ENCODE measurements at regions not wholly inside any gene's neighbourhood (a gene's known extent, or its start where the extent isn't known, plus 50 kb on each side); places are given as distances from the start of the nearest gene placed in this dataset.

DNA sequence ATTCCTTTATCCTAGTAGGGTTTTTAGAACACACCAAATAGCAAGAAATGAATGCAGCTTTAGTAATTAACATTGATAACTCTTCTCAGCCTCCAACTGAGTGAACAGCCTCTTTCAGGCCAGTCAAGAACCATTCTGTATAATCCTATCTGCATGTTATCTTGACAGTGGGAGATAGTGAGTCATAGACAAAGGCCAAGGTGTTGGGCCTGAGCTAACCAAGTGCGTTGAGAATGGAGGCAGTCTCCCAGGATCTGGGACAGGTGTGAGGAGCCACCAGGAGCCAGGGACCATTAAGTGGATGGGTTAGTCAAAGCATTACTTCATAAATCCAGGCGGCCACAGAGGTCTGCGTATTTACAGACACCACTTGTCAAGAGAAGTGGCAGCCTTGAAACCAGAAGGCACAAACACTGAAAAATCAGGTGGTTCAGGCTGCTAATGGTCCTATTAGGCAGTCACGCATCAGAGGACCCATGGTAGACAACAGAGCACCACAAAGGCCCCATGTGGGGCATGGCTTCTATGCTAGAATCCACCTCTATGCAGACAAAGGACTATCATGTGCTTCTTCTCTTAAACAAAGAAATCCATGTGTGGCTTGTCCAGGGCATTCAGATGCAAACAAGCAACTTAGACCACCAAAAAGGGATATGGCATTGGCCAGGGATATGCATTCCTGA, 409.7 kb upstream of the PIK3R1 start:
- WGBS (ENCODE audit: low lambda C conversion rate), result 44% methylated on average over 4 of the region's 4 CpGs
- POLR2A ChIA-PET, result no interaction called here

DNA sequence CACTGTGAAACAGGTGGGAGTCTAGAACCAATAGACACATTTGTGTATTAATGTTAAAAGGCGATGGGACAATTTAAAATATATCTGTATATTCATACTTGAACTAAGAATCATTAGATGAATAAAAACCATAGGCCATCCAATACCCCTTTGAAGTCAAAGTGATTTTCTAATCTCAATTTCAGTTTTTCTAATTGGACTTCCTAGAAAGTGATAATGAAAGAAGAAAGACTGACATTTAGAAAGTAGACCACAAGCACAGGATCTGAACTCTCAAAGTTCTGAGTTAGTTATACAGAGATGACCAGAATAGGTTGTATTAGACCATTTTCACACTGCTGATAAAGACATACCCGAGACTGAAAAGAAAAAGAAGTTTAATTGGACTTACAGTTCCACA, 412.8 kb upstream of the PIK3R1 start:
- POLR2A ChIA-PET, result no interaction called here
- H3F3A ChIP-seq (replicated peaks; ENCODE audit: insufficient read depth), result no peaks in the 10 kb centered on the region
- H4K20me1 ChIP-seq (ENCODE audit: insufficient read depth), result no peaks in the 10 kb centered on the region
- no peak overlapping the region for H3K4me3 ChIP-seq (ENCODE audit: low read depth in 2 of 2, low read length in 1 of 2)
- CTCF ChIA-PET, result no interaction called here
- DNase-seq, result no peak
- no peak overlapping the region for H3K27ac ChIP-seq (ENCODE audit: low read depth in 2 of 2, low read length in 1 of 2)
- no peak overlapping the region for H3K4me2 ChIP-seq
- H3K4me1 ChIP-seq (ENCODE audit: control insufficient read depth in 1 of 2, insufficient read depth in 2 of 2, low read depth in 1 of 2, low read length in 1 of 2), result peaks cover 0 to 3% of the 10 kb centered on the region in 2 experiments; a peak in 1 of 4 replicates
- 15% methylated on average over 2 of the region's 2 CpGs for WGBS (ENCODE audit: low lambda C conversion rate)
- H3K27me3 ChIP-seq (ENCODE audit: insufficient read depth), result no peaks in the 10 kb centered on the region
- TF ChIP-seq, protein P1, sequence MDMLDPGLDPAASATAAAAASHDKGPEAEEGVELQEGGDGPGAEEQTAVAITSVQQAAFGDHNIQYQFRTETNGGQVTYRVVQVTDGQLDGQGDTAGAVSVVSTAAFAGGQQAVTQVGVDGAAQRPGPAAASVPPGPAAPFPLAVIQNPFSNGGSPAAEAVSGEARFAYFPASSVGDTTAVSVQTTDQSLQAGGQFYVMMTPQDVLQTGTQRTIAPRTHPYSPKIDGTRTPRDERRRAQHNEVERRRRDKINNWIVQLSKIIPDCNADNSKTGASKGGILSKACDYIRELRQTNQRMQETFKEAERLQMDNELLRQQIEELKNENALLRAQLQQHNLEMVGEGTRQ (IDR thresholded peaks at IDR 0.05; ENCODE audit: borderline replicate concordance, low read depth, low read length), result no peak
- TF ChIP-seq EZH2phosphoT487 (IDR thresholded peaks at IDR 0.05; ENCODE audit: borderline replicate concordance, low read depth) (no peak), FOXM1 (IDR thresholded peaks at IDR 0.05; ENCODE audit: low read depth) (no peak), GABPA (IDR thresholded peaks at IDR 0.05; ENCODE audit: low read depth) (no peak), TAF1 (IDR thresholded peaks at IDR 0.05; ENCODE audit: borderline replicate concordance, low read depth, low read length) (no peak), NRF1 (IDR thresholded peaks at IDR 0.05; ENCODE audit: low read depth, low read length) (no peak), RCOR1 (IDR thresholded peaks at IDR 0.05; ENCODE audit: low read length) (no peak), POLR2AphosphoS5 (IDR thresholded peaks at IDR 0.05; ENCODE audit: low read depth, low read length) (no peak), FOSL2 (IDR thresholded peaks at IDR 0.05; ENCODE audit: borderline replicate concordance, low read depth) (no peak), TCF12 (IDR thresholded peaks at IDR 0.05) (no peak), NFIC (IDR thresholded peaks at IDR 0.05; ENCODE audit: borderline replicate concordance) (no peak), ELF1 (IDR thresholded peaks at IDR 0.05) (no peak), JUND (IDR thresholded peaks at IDR 0.05) (no peak), SIN3A (IDR thresholded peaks at IDR 0.05; ENCODE audit: borderline replicate concordance, low read depth, low read length) (no peak), EP300 (IDR thresholded peaks at IDR 0.05; ENCODE audit: borderline replicate concordance in 1 of 2, low read depth in 1 of 2, low read length in 1 of 2) (no peak), RXRA (IDR thresholded peaks at IDR 0.05; ENCODE audit: borderline replicate concordance, low read depth) (no peak), FOXJ3 (CRISPR knock-in tag; IDR thresholded peaks at IDR 0.05) (no peak)
- TF ChIP-seq, protein P2, sequence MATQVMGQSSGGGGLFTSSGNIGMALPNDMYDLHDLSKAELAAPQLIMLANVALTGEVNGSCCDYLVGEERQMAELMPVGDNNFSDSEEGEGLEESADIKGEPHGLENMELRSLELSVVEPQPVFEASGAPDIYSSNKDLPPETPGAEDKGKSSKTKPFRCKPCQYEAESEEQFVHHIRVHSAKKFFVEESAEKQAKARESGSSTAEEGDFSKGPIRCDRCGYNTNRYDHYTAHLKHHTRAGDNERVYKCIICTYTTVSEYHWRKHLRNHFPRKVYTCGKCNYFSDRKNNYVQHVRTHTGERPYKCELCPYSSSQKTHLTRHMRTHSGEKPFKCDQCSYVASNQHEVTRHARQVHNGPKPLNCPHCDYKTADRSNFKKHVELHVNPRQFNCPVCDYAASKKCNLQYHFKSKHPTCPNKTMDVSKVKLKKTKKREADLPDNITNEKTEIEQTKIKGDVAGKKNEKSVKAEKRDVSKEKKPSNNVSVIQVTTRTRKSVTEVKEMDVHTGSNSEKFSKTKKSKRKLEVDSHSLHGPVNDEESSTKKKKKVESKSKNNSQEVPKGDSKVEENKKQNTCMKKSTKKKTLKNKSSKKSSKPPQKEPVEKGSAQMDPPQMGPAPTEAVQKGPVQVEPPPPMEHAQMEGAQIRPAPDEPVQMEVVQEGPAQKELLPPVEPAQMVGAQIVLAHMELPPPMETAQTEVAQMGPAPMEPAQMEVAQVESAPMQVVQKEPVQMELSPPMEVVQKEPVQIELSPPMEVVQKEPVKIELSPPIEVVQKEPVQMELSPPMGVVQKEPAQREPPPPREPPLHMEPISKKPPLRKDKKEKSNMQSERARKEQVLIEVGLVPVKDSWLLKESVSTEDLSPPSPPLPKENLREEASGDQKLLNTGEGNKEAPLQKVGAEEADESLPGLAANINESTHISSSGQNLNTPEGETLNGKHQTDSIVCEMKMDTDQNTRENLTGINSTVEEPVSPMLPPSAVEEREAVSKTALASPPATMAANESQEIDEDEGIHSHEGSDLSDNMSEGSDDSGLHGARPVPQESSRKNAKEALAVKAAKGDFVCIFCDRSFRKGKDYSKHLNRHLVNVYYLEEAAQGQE (IDR thresholded peaks at IDR 0.05; ENCODE audit: low read depth, low read length), result no peak
- TF ChIP-seq, protein P3, sequence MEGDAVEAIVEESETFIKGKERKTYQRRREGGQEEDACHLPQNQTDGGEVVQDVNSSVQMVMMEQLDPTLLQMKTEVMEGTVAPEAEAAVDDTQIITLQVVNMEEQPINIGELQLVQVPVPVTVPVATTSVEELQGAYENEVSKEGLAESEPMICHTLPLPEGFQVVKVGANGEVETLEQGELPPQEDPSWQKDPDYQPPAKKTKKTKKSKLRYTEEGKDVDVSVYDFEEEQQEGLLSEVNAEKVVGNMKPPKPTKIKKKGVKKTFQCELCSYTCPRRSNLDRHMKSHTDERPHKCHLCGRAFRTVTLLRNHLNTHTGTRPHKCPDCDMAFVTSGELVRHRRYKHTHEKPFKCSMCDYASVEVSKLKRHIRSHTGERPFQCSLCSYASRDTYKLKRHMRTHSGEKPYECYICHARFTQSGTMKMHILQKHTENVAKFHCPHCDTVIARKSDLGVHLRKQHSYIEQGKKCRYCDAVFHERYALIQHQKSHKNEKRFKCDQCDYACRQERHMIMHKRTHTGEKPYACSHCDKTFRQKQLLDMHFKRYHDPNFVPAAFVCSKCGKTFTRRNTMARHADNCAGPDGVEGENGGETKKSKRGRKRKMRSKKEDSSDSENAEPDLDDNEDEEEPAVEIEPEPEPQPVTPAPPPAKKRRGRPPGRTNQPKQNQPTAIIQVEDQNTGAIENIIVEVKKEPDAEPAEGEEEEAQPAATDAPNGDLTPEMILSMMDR (IDR thresholded peaks at IDR 0.05), result no peak
- TF ChIP-seq, protein P4, sequence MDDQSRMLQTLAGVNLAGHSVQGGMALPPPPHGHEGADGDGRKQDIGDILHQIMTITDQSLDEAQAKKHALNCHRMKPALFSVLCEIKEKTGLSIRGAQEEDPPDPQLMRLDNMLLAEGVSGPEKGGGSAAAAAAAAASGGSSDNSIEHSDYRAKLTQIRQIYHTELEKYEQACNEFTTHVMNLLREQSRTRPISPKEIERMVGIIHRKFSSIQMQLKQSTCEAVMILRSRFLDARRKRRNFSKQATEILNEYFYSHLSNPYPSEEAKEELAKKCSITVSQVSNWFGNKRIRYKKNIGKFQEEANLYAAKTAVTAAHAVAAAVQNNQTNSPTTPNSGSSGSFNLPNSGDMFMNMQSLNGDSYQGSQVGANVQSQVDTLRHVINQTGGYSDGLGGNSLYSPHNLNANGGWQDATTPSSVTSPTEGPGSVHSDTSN (IDR thresholded peaks at IDR 0.05), result no peak
- no peaks in the 10 kb centered on the region for H3K9me3 ChIP-seq
- no peak overlapping the region for H2AFZ ChIP-seq (ENCODE audit: low read depth)
- H3K9me2 ChIP-seq, result no peaks in the 10 kb centered on the region
- H3K9ac ChIP-seq, result no peak overlapping the region
- no peaks in the 10 kb centered on the region for H3K36me3 ChIP-seq (replicated peaks in 1 of 2; ENCODE audit: control insufficient read depth in 1 of 2, insufficient read depth in 2 of 2, low read length in 1 of 2)
- H3K79me2 ChIP-seq (ENCODE audit: insufficient read depth), result no peaks in the 10 kb centered on the region

More for the DNA sequence above, 409.7 kb upstream of the PIK3R1 start:
- Histone ChIP-seq H3K79me2 (ENCODE audit: insufficient read depth) (no peaks in the 10 kb centered on the region), H3K4me2 (no peak overlapping the region), H4K20me1 (ENCODE audit: insufficient read depth) (no peaks in the 10 kb centered on the region), H2AFZ (ENCODE audit: low read depth) (no peak overlapping the region), H3K9me2 (no peaks in the 10 kb centered on the region), H3K4me1 (ENCODE audit: control insufficient read depth in 1 of 2, insufficient read depth in 2 of 2, low read depth in 1 of 2, low read length in 1 of 2) (no peaks in the 10 kb centered on the region), H3K27ac (ENCODE audit: low read depth in 2 of 2, low read length in 1 of 2) (no peak overlapping the region), H3F3A (replicated peaks; ENCODE audit: insufficient read depth) (no peaks in the 10 kb centered on the region), H3K4me3 (ENCODE audit: low read depth in 2 of 2, low read length in 1 of 2) (no peak overlapping the region), H3K9ac (no peak overlapping the region), H3K36me3 (replicated peaks in 1 of 2; ENCODE audit: control insufficient read depth in 1 of 2, insufficient read depth in 2 of 2, low read length in 1 of 2) (no peaks in the 10 kb centered on the region), H3K27me3 (ENCODE audit: insufficient read depth) (no peaks in the 10 kb centered on the region), H3K9me3 (no peaks in the 10 kb centered on the region)
- TF ChIP-seq FOSL2 (IDR thresholded peaks at IDR 0.05; ENCODE audit: borderline replicate concordance, low read depth) (no peak), TEAD4 (IDR thresholded peaks at IDR 0.05; ENCODE audit: borderline replicate concordance, insufficient read depth) (no peak), CHD2 (IDR thresholded peaks at IDR 0.05; ENCODE audit: low read length, partially characterized antibody) (no peak)
- CTCF ChIA-PET, result no interaction called here
- DNase-seq, result no peak
